ENCODE measurements at regions not wholly inside any gene's neighbourhood (a gene's known extent, or its start where the extent isn't known, plus 50 kb on each side); places are given as distances from the start of the nearest gene placed in this dataset.

- TF ChIP-seq, protein P1, sequence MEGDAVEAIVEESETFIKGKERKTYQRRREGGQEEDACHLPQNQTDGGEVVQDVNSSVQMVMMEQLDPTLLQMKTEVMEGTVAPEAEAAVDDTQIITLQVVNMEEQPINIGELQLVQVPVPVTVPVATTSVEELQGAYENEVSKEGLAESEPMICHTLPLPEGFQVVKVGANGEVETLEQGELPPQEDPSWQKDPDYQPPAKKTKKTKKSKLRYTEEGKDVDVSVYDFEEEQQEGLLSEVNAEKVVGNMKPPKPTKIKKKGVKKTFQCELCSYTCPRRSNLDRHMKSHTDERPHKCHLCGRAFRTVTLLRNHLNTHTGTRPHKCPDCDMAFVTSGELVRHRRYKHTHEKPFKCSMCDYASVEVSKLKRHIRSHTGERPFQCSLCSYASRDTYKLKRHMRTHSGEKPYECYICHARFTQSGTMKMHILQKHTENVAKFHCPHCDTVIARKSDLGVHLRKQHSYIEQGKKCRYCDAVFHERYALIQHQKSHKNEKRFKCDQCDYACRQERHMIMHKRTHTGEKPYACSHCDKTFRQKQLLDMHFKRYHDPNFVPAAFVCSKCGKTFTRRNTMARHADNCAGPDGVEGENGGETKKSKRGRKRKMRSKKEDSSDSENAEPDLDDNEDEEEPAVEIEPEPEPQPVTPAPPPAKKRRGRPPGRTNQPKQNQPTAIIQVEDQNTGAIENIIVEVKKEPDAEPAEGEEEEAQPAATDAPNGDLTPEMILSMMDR (IDR thresholded peaks at IDR 0.05; ENCODE audit: low read depth, low read length, missing control alignments): no peak
- in situ Hi-C loops (cut with HindIII; ENCODE audit: low sequenced_read_pairs): loop anchor here (25.0 kb wide), 1 partner anchor 462 kb away; no protein-coding TSS in a partner anchor
- no peak for DNase-seq (ENCODE audit: low read depth)
Observed at GRCh38 chr2:136373841-136374240, 255.9 kb upstream of the CXCR4 start.

GRCh38 chr2:136373029-136373428 is 255.1 kb upstream of the CXCR4 start:
- in situ Hi-C loops (cut with HindIII; ENCODE audit: low sequenced_read_pairs): loop anchor here (25.0 kb wide), 1 partner anchor 461 kb away; no protein-coding TSS in a partner anchor
- no peak overlapping the region for H3K4me3 ChIP-seq (ENCODE audit: low read depth, low read length)
- TF ChIP-seq, protein P1 (IDR thresholded peaks at IDR 0.05; ENCODE audit: low read depth, low read length, missing control alignments): no peak
- no peak for DNase-seq (ENCODE audit: low read depth)

More at GRCh38 chr2:136373841-136374240, 255.9 kb upstream of the CXCR4 start:
- no peak overlapping the region for H3K4me3 ChIP-seq (ENCODE audit: low read depth, low read length)

DNA sequence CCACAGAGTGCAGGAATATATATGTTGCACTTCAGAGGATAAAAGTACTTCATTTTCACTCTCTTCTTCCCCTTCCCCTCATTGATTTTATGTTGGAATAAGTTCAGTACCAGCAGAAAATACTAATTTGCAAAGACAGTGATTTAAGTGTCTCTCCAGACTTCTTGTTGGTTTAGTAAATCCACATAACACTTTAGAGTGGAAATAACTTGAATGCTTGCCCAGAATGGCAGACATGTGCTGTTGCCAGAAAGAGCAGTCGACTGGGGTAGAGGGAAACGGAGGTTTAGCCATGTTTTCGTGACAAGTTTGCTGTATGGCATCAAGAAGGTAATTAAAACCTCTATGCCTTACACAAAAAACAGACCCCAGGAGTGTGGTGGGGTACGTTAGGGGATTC is 246.0 kb upstream of the CXCR4 start:
- no peak overlapping the region for H3K4me3 ChIP-seq (ENCODE audit: low read depth, low read length)
- in situ Hi-C loops (cut with HindIII; ENCODE audit: low sequenced_read_pairs): loop anchor here (25.0 kb wide), 1 partner anchor 452 kb away; no protein-coding TSS in a partner anchor
- TF ChIP-seq, protein P1 (IDR thresholded peaks at IDR 0.05; ENCODE audit: low read depth, low read length, missing control alignments): no peak
- peak; percentile 18 for DNase-seq (ENCODE audit: low read depth)

- no peak for DNase-seq (ENCODE audit: low read depth)
- H3K4me3 ChIP-seq (ENCODE audit: low read depth, low read length): no peak overlapping the region
- in situ Hi-C loops (cut with HindIII; ENCODE audit: low sequenced_read_pairs): loop anchor here (25.0 kb wide), 1 partner anchor 451 kb away; no protein-coding TSS in a partner anchor
- TF ChIP-seq, protein P1 (IDR thresholded peaks at IDR 0.05; ENCODE audit: low read depth, low read length, missing control alignments): no peak
Observed at GRCh38 chr2:136363470-136363869, 245.5 kb upstream of the CXCR4 start.

DNA sequence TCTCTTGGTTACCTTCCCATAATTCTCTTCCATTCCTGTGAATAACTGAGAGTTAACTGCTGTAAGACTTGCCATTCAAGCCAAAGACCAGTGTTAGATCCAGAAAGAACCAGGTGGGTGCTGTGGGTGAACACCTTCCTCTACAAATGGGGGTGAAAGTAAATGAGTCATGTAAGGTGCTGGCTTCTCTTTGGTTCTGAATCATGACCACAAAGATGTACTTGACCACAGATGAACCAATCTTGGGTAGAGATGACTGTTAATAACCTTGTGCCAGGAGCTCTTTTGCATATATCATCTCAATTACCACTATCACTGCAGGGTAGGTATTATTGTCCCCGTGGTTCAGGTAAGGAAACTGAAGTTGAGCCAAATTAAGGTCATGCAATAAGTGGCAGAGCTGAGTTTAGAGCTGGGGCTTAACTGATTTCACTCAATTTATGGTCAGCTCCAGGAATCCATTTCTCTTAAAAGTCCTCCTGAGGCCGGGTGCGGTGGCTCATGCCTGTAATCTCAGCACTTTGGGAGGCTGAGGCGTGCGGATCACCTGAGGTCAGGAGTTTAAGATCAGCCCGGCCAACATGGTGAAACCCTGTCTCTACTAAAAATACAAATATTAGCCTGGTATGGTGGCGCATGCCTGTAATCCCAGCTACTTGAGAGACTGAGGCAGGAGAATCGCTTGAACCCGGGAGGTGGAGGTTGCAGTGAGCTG is 244.9 kb upstream of the CXCR4 start:
- TF ChIP-seq, protein P1 (IDR thresholded peaks at IDR 0.05; ENCODE audit: low read depth, low read length, missing control alignments): no peak
- no peak overlapping the region for H3K4me3 ChIP-seq (ENCODE audit: low read depth, low read length)
- in situ Hi-C loops (cut with HindIII; ENCODE audit: low sequenced_read_pairs): loop anchor here (25.0 kb wide), 1 partner anchor 451 kb away; no protein-coding TSS in a partner anchor
- DNase-seq (ENCODE audit: low read depth): no peak

- H3K4me3 ChIP-seq (ENCODE audit: low read depth, low read length): no peak overlapping the region
- no peak for DNase-seq (ENCODE audit: low read depth)
- TF ChIP-seq, protein P1 (IDR thresholded peaks at IDR 0.05; ENCODE audit: low read depth, low read length, missing control alignments): no peak
- in situ Hi-C loops (cut with HindIII; ENCODE audit: low sequenced_read_pairs): loop anchor here (25.0 kb wide), 1 partner anchor 449 kb away; no protein-coding TSS in a partner anchor
Observed at GRCh38 chr2:136361521-136361920, 243.6 kb upstream of the CXCR4 start.

All from astrocyte of the cerebellum (primary cell).